GM19395 (cell line): ENCODE measurements at regions not wholly inside any gene's neighbourhood (a gene's known extent, or its start where the extent isn't known, plus 50 kb on each side); places are given as distances from the start of the nearest gene placed in this dataset.
A peak's percentile ranks its signal among the peaks of the same experiment; 100 is the strongest.

Experiments used
- ATAC-seq: cut with Tn5 transposase; IDR thresholded peaks from one replicate; pipeline ENCODE4 v1.9.1; 2021; ENCODE audit warnings: mild to moderate bottlenecking, moderate library complexity; ENCODE audit not compliant: unreplicated experiment

DNA sequence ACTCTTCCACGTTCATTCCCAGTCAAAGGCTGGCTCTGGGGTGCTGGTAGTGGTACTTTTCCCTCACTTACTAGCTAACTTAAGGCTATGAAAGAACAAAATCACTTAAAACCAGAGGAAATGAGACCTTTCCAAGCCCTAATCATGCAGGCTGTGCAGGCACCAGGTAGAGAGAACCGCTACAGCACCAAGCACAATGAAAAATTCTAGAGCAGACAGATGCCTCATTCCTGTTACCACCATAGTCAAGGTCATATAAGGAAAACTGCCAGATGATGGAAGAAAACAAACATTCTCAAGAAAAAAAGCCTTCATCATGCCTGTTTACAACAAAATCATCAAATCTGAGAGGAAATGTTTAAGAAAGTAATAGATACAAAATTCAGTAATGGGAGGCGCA lies 374.4 kb upstream of the PDE4D start:
- ATAC-seq: no peak

DNA sequence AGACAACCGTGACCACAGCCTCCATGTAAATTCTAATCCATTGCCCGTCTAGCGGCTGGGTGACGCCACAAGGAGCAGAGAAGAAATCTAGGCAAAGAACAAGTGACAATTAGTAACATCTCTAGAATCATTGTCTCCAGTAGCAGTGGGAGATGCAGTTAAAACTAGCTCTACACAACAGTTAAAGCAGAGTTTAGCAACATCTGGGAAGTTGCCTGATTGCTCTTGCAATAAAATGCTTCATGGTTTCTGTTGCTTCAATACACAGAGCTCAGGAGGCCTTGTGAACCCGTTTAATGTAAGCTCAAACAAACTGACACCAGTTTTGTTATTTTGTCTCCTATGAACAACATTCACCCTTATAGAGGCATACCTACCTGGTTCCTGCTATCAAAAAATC lies 369.8 kb upstream of the PDE4D start:
- no peak for ATAC-seq

DNA sequence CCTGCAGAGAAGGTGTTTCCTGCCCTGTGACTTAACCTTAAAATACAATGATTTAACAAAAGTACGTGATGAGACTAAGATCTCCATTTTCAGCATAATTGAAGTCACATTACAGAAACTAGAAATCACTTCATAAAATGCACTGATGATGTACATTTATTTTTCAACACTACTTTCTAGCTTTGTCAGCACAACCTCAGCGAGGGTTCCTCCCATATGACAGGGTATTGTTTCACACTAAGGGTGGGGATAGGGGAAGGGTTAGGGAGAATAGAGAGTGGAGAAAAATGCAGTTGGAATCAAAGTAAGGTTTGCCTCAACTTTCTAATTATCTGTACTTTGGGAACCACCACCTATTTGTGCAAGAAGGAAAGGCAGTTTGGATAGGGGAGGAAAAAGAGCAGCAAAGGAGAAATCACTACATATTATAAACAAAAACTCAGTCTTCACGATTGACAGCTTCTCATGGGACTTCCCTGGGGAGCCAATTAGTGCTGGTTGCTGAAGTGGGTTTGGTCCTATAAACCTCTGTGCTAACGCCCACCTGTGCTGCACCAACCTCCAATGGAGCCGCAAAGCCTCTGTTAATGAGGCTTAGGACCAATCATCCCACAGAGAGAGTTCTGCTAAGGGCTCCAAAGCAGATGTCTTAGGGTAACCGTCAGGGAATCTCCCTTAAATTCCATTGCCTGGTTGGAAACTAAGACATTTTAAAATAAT lies 369.2 kb upstream of the PDE4D start:
- ATAC-seq: no peak

DNA sequence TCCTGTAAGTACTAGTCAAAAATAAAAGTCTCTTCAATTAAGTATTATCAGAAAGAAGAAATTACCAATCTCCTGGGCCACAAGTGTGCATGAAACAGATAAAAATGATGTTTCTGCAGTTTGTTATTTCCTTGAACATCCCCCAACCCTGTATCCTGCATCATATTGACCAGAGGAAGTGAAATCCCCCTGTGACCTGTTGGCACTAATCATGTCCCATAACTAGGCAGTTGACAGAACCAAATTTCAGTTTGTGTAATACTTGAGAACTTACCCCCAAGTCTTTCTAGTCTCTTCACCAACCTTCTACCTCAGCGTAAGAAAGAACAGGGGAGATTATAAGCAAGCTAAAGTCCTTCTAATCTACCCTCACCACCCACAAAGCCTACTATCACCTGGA lies 368.2 kb upstream of the PDE4D start:
- ATAC-seq: no peak

DNA sequence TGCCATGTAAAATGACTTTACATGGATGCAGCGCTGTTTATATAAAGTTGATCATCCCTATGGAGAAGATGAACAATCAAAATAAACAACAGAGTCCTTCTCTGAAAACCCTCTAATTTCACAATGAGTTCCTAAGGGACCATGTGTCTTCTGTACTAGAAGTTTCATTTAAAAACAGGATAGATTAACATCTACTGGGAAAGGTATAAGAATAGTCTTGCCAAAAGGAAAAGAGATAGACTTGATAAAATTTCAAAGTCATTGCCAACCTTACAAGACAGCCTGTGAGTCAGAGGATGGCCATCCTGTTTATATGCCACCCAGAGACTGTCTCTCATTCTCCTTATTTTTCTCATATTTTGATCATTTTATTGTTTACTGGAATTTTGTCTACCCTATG lies 367.1 kb upstream of the PDE4D start:
- no peak for ATAC-seq

DNA sequence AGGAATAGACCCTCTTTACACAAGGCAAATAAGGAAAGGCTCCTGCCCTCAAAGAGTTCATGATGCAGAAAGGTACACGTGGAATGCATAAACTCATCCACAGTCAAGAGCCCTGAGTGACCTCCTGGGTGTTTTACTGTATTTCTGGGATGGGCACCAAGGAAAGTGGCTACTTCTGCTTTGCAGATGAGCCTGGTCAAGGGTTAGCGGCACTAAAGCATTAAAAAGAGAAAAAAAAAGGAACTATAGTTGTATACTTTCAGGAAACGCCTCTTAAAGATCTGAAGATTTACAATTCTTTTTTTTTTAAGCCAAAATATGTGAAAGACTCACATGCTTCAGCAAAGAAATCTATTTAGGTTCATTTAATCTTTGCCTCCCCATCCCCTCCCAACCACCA lies 366.2 kb upstream of the PDE4D start:
- ATAC-seq: no peak

DNA sequence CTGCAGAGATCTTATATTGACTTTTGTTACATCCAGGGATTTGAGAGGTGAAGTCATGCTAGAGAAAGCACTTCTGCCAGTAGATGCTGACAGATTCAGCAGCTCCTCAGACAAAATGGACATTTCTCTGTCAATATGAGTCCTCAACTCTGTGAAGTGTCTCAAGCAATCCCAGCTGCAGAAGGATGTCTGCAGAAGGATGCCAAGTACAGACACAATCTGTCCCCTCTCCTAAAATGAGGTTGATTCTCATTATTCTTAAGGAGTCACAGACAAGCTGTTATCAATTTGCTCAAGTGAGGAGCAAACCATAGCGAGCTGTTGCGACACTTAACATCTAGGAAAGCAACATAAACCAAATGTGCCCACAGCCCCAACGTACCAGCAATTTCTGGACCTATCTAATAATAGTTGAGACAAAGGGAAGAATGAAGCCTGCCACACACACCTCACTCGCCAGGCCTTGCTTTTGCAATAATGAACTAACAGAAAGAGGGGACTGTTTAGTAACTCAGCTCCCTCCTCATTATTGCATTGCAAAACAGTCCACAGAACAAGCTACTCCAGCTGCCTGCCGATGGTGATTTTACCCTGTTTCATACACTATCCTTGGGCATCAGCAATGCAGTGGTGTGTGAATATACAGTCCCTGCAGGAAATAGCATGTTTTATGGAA lies 364.2 kb upstream of the PDE4D start:
- no peak for ATAC-seq

DNA sequence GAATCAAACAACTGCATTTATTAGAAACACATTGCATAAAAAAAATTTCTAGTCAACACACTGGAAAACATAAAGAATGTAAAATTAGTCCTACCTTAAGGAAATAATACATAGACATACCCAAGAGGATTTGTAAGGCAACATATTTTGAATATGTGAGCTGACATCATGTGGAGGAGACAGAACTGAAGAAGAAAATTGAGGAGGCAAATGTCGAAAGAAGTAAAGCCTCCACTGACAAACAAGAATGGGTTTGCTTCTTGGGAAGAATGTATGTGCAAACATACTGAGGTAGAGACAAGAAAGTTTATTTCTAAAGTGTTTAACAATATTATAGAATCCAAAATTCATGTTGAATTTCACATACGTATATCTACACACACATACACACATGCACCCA lies 363.0 kb upstream of the PDE4D start:
- ATAC-seq: no peak

DNA sequence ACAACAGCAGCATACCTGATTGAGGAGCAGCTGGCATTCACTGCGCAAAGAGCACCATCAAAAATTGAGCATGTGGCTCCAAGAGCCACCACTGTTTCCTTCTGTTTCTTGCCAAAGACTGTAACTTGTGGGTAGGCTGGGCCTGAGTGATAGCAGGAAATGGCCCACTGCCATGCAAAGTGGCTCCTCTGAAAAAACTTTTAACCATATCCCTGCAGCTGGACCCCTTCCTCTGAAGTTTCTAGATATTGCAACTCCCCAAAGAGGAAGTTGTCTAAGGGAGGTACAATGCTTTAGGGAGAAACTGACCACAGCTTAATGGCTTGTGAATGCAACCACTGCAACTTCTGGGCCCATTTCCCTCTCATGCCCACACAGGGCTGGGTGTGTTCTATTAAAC lies 355.4 kb upstream of the PDE4D start:
- peak; percentile 98 for ATAC-seq

DNA sequence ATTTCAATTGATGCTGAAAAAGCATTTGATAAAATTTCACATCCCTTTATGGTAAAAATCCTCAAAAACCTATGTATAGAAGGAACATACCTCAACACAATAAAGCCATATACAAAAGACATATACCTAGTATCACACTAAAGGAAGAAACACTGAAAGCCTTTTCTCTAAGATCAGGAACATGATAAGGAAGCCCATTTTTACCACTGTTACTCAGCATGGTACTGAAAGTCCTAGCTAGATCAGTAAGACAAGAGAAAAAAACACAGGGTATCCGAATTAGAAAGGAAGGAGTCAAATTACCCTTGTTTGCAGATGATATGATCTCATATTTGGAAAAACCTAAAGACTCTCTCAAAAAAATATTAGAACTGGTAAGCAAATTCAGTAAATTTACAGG lies 350.2 kb upstream of the PDE4D start:
- ATAC-seq: no peak

DNA sequence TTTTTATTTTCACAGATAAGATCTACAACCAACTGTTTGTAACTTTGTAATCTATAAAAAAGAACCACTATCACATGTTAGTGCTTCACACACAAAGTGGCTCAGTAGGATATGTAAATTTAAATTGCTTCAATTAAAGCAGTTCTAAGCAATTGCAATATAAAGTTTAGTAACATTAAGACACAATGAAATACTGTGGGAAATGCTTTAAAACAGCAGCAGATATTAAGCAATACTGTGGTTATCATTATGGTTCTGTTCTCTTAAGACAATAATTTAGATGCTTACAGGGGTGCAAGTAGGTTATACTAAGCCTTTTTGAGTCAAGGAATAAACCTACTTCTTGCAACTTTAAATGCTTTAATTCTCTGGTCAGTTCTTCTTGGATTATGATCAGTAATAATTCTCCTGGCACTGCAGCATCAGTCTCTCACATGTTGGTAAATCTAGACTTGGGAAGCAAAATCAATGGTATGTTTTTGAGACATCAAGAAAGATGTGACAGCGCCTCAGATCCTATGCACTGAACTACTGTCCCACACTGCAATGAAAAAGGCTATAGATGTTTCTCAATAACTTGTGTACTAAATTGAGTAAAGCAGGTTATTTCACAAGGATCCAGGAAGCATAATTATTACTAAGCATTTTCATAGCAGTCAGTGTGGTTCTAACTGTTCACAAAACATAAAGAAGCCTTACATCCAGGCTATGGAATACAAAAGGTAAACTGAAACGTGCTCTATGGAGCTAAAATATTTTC lies 338.7 kb upstream of the PDE4D start:
- ATAC-seq: no peak

DNA sequence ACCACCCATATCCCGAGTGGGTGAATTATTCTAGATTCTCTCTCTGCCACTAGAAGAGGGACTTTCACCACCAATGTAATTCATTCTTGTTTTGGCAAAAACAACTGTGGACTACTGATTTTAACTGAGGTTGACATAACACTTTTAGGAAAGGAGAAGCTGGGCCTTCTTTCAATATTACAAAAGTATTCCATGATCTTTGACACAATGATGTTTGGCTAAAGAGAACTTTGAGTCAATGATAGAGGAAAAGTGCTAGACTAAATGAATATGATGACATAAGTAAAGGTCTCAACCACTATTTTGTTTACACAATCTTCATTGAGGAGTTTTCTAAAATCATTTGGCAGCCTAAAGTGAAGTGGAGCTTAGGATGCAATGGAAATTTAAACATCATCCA lies 336.9 kb upstream of the PDE4D start:
- ATAC-seq: no peak

DNA sequence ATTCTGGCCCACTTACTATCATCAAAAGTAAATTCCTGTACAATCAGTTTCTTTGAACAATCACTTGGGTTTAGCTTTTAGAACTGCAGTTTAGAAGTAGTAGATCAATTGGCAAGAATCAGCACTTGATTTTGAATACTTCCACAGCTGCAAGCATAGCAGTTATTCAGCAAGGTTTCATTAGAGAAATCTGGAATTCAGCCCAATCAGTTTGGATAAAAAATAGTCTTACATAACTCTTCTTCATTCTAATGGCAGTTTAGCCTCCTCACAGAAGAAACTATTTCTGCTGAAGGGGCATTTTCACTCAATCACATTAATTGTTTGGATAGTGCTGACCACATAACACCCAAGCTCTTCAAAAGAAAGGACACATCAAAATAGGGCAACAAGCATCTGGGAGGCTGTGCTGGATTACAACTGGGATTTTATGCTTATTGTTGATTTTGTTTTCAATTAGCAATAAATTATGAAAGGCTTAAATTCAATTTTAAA lies 336.2 kb upstream of the PDE4D start:
- no peak for ATAC-seq

DNA sequence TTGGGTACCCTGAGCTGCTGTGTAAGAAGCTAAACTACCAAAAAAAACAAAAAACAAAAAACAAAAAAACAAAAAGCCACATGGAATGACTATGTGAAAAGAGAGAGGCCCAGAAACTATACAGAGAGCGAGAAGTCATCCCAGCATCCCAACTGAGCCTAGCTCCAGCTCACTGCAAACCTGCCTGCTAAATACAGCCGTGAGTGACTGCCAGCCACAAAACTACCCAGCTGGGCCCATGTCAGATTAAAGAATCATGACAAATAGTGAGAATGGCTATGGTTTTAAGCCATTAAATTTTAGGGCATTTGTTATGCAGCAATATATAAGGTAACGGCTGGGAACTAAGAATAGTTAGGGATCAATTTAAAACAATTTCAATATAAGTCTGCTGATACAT lies 335.1 kb upstream of the PDE4D start:
- ATAC-seq: no peak

DNA sequence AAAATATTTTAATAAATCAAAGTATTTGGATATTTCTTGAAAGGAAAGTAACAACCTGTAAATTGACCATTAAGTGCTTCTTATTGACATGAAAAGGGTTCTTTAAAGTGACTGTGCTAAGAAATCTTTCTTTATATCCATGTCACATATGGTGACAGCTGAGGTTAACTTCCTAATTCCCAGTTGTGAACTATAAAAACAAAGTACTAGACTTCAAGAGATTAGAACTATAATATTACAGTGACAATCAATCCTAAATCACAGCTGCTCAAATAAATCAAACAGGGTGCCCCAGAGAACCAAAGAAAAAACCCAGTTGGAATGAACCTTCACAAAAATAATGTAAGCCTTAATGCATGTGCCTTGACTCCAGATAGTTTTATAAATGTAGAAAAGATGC lies 332.6 kb upstream of the PDE4D start:
- no peak for ATAC-seq

DNA sequence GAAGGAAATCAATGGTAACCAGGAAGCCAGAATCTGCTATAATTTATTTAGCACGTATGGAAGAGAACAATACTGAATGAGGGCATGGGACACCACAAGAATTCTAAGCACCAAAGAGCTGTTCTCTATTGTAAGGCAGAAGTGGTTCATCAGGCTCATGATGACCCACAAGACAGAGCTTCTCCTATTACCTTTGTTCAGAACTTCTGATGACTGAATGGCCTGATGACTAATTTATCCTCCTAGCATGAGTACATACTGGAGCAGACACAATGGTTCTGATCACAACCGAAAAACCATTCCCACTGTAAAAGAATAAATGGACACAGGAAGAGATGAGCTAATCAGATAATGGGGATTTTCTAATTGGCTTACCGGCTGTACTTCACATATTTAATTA lies 329.8 kb upstream of the PDE4D start:
- ATAC-seq: no peak

DNA sequence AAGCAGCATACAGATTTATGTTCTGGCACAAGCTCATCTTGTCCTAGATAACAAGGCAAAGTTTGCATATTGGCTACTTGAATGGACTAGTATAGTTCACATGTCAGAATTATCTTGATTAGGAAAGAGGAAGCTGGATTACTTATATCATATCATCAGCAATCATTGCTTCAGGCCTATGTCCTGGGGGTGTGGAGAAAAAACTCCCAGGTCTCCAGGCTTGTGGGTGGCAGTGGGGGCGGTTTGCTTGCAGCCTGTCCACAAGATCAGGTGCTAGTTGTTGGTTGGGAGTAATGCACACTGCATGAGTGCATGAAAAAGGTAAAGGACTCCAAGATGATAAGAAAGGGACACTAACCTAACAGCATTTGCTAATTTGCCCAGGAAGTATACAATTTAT lies 326.4 kb upstream of the PDE4D start:
- ATAC-seq: no peak

DNA sequence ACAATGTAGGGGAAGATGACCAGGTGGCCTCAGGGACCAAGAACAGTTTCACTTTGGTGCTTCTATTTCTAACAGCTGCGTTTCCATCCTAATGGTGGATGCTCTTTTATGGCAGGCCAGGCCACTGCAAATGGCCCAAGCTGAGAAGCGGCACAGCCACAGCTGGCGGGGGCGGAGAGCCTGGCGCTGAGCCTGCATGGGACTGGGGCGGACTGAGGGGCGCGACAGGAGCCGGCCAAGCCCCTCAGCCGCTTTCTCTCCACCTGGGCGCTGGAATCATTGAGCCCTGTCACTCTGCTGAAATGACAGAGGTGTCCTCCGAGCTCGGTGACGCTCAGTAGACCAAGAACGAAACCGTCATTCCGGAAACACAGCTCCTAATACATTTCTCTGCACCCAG lies 317.3 kb upstream of the PDE4D start:
- no peak for ATAC-seq

DNA sequence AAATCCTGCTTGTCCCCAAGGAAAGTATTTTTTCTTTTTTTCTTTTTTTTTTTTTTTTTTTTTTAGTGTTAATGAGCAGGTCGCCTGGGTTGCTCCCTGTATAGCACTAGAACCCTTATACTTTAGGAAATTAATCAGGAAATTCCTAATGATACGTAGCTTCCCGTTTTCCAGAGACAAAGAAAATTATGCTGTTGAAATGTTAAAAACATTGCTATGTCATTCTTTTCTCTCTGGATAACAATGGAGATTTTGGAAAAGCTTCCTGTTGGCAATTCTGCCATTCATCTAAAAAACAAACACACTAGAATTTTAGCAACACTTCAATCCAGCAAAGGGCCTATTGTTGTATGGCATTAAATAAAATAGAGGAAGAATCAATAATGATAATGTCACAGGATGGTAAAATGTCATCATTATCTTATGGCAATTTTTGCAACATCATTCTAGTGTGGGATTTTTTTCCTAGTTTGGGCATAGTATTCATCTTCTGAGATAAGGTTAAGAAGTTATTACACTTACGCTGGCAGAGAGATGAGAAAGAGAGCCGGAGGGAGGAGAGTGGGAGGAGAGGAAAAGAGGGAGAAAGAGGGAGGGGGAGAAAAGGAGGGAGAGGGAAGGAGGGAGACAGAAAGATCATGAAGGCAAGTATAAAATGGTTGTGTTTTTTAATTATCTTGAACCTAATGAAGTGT lies 315.8 kb upstream of the PDE4D start:
- ATAC-seq: no peak

DNA sequence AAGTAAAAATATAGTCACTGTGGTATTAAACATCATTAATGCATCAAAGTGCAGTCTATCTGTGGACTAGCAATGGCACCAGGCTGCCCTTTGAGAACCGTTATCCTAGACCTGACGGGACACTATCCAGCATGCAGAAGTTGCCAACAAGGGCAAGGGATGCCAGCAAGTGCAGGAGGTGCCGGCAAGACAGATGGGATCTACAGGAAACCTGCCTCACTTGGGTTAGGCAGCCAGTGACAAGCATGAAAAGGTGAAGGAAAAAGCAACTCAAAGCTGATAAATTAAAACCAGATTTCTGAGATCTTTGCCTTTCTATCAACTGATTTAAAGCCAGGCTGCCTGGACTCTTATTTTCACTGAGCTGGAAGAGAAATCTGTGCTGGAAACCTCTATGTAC lies 315.2 kb upstream of the PDE4D start:
- no peak for ATAC-seq

DNA sequence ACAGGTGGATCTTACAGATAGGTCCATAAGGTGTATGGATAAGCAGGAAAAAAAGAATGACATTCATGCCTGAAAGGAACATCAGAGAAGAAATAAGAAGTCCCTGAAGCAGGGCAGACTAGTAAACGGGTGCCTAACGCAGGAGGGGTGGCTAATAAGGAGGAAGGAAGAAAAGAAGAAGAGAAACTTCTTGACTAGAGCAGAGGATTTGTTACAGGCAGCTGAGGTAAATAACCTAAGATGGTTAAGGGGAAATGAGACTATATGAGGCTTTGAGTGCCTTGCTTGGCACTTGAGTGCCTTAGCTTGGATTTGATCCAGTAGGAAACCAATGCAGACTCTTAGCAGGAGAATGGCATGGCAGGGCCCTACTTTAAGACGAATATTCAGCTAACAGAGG lies 313.5 kb upstream of the PDE4D start:
- peak; percentile 93 for ATAC-seq
